ENCODE measurements at regions not wholly inside any gene's neighbourhood (a gene's known extent, or its start where the extent isn't known, plus 50 kb on each side); places are given as distances from the start of the nearest gene placed in this dataset.

DNA sequence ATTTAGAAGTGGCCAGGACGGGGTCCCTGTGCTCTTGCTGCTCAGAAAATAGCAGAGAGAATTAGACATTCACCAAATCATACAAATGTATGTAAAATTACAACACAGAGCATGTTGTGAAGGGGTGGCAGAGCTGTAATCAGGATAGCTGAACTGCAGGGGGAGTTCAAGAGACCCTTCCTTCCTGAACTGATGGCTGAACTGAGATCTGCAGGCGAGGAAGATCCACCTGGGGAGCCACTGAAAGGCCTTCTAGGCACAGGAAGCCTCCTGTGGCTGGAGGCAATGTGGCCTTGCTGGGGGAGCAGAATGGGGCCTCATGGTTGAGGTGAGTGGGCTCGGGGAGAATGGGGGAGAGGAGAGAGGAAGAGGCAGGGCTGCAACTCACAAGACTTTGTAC, 216.5 kb downstream of the PRDM2 start:
- POLR2A ChIA-PET (ENCODE audit: unreplicated experiment), result no interaction called here
- BruUV-seq (replicated peaks), result no TSS peak
- TF ChIP-seq EZH2phosphoT487 (IDR thresholded peaks at IDR 0.05; ENCODE audit: borderline replicate concordance, low read length) (no peak), EZH2 (IDR thresholded peaks at IDR 0.05; ENCODE audit: low read length, unreplicated experiment) (no peak)
- TF ChIP-seq, protein P1, sequence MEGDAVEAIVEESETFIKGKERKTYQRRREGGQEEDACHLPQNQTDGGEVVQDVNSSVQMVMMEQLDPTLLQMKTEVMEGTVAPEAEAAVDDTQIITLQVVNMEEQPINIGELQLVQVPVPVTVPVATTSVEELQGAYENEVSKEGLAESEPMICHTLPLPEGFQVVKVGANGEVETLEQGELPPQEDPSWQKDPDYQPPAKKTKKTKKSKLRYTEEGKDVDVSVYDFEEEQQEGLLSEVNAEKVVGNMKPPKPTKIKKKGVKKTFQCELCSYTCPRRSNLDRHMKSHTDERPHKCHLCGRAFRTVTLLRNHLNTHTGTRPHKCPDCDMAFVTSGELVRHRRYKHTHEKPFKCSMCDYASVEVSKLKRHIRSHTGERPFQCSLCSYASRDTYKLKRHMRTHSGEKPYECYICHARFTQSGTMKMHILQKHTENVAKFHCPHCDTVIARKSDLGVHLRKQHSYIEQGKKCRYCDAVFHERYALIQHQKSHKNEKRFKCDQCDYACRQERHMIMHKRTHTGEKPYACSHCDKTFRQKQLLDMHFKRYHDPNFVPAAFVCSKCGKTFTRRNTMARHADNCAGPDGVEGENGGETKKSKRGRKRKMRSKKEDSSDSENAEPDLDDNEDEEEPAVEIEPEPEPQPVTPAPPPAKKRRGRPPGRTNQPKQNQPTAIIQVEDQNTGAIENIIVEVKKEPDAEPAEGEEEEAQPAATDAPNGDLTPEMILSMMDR (conservative IDR thresholded peaks at IDR 0.05; ENCODE audit: low read depth, low read length), result no peak

DNA sequence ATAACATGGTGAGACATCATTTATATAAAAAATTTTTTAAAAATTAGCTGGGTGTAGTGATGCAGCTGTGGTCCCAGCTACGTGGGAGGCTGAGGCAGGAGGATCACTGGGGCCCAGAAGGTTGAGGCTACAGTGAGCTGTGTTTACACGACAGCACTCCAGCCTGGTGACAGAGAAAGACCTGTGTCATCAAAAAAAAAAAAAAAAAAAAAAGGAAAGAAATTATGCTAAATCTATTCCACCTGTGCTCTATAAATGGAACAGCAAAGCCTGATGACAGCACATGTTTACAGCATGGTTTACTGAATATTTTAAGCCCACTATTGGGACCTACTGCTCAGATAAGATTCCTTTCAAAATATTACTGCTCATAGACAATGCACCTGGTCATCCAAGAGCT, 217.6 kb downstream of the PRDM2 start:
- Histone ChIP-seq H3K9ac (ENCODE audit: low read length) (no peak overlapping the region), H3K27ac (ENCODE audit: low read length) (no peak overlapping the region), H3K36me3 (ENCODE audit: low read depth, low read length) (no peaks in the 10 kb centered on the region), H3K9me3 (ENCODE audit: low read length) (no peaks in the 10 kb centered on the region), H3K79me2 (ENCODE audit: low read length) (no peaks in the 10 kb centered on the region), H3F3A (ENCODE audit: low read length, unreplicated experiment) (no peaks in the 10 kb centered on the region), H3K9me2 (replicated peaks; ENCODE audit: low read length) (no peaks in the 10 kb centered on the region), H3K4me1 (ENCODE audit: insufficient read depth, low read length) (peaks cover 8% of the 10 kb centered on the region; the same call in 1 of the 2 replicates), H3K4me3 (ENCODE audit: low read length) (no peak overlapping the region), H3K27me3 (ENCODE audit: low read length) (peaks cover 30% of the 10 kb centered on the region), H3K4me2 (ENCODE audit: low read length) (no peak overlapping the region), H4K20me1 (ENCODE audit: low read length) (no peaks in the 10 kb centered on the region), H2AFZ (ENCODE audit: low read length) (no peak overlapping the region)
- CTCF ChIA-PET, result interaction anchor here (0.5 kb wide), 1 partner anchor 15 kb away, joined by 12 read pairs; no protein-coding TSS in a partner anchor
- POLR2A ChIA-PET (ENCODE audit: unreplicated experiment), result no interaction called here
- BruUV-seq (replicated peaks), result no TSS peak
- TF ChIP-seq EZH2 (IDR thresholded peaks at IDR 0.05; ENCODE audit: low read length, unreplicated experiment) (no peak), EZH2phosphoT487 (IDR thresholded peaks at IDR 0.05; ENCODE audit: borderline replicate concordance, low read length) (no peak)
- TF ChIP-seq, protein P1 (conservative IDR thresholded peaks at IDR 0.05; ENCODE audit: low read depth, low read length), result no peak
- DNase-seq, result no peak
- intact Hi-C loops (cut with micrococcal nuclease), result no loop called here
- ATAC-seq, result no peak

More for the DNA sequence above, 216.5 kb downstream of the PRDM2 start:
- no peak overlapping the region for H3K4me3 ChIP-seq (ENCODE audit: low read length)
- H3K79me2 ChIP-seq (ENCODE audit: low read length), result no peaks in the 10 kb centered on the region
- H3F3A ChIP-seq (ENCODE audit: low read length, unreplicated experiment), result no peaks in the 10 kb centered on the region
- no peak overlapping the region for H2AFZ ChIP-seq (ENCODE audit: low read length)
- H3K4me1 ChIP-seq (ENCODE audit: insufficient read depth, low read length), result no peaks in the 10 kb centered on the region
- no peak overlapping the region for H3K9ac ChIP-seq (ENCODE audit: low read length)
- no peak for DNase-seq
- no peaks in the 10 kb centered on the region for H3K9me2 ChIP-seq (replicated peaks; ENCODE audit: low read length)
- CTCF ChIA-PET, result no interaction called here
- H3K4me2 ChIP-seq (ENCODE audit: low read length), result no peak overlapping the region
- ATAC-seq, result no peak
- peaks cover 32% of the 10 kb centered on the region for H3K27me3 ChIP-seq (ENCODE audit: low read length)
- intact Hi-C loops (cut with micrococcal nuclease), result no loop called here
- no peaks in the 10 kb centered on the region for H4K20me1 ChIP-seq (ENCODE audit: low read length)
- H3K9me3 ChIP-seq (ENCODE audit: low read length), result no peaks in the 10 kb centered on the region
- H3K27ac ChIP-seq (ENCODE audit: low read length), result no peak overlapping the region
- H3K36me3 ChIP-seq (ENCODE audit: low read depth, low read length), result no peaks in the 10 kb centered on the region

DNA sequence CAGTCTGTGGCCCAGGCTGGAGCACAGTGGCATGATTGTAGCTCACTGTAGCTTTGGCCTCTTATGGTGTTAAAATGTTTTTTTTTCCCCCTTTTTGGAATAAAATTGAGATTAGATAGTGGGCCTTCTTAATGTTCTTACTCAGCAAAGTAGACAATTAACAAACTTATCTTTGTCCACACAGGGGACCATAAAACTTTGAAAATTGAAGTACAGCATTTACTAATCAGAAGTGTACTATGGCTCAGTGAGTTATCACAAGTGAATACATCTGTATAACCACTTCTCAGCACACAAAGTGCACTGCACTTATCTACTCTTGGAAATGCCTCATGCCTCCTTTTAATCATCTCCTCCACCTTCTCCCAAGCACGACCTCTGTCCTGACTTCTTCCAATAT, 218.9 kb downstream of the PRDM2 start:
- no peak overlapping the region for H3K9ac ChIP-seq (ENCODE audit: low read length)
- H3F3A ChIP-seq (ENCODE audit: low read length, unreplicated experiment), result no peaks in the 10 kb centered on the region
- no TSS peak for BruUV-seq (replicated peaks)
- H3K27me3 ChIP-seq (ENCODE audit: low read length), result peaks cover 30% of the 10 kb centered on the region
- TF ChIP-seq EZH2phosphoT487 (IDR thresholded peaks at IDR 0.05; ENCODE audit: borderline replicate concordance, low read length) (no peak), EZH2 (IDR thresholded peaks at IDR 0.05; ENCODE audit: low read length, unreplicated experiment) (no peak)
- TF ChIP-seq, protein P1 (conservative IDR thresholded peaks at IDR 0.05; ENCODE audit: low read depth, low read length), result no peak
- no peak overlapping the region for H2AFZ ChIP-seq (ENCODE audit: low read length)
- ChIA-PET CTCF (no interaction called here), POLR2A (ENCODE audit: unreplicated experiment) (no interaction called here)
- H4K20me1 ChIP-seq (ENCODE audit: low read length), result no peaks in the 10 kb centered on the region
- no peak overlapping the region for H3K4me2 ChIP-seq (ENCODE audit: low read length)
- DNase-seq, result no peak
- no peak for ATAC-seq
- no peaks in the 10 kb centered on the region for H3K9me2 ChIP-seq (replicated peaks; ENCODE audit: low read length)
- no peaks in the 10 kb centered on the region for H3K36me3 ChIP-seq (ENCODE audit: low read depth, low read length)
- H3K4me1 ChIP-seq (ENCODE audit: insufficient read depth, low read length), result peaks cover 9% of the 10 kb centered on the region; the same call in 1 of the 2 replicates
- no peak overlapping the region for H3K27ac ChIP-seq (ENCODE audit: low read length)
- intact Hi-C loops (cut with micrococcal nuclease), result no loop called here
- H3K79me2 ChIP-seq (ENCODE audit: low read length), result no peaks in the 10 kb centered on the region
- H3K4me3 ChIP-seq (ENCODE audit: low read length), result no peak overlapping the region
- no peaks in the 10 kb centered on the region for H3K9me3 ChIP-seq (ENCODE audit: low read length)
